GM12801 (cell line): ENCODE measurements at regions not wholly inside any gene's neighbourhood (a gene's known extent, or its start where the extent isn't known, plus 50 kb on each side); places are given as distances from the start of the nearest gene placed in this dataset.

ENCODE experiments used
- TF ChIP-seq, protein P1 (sequence below): IDR thresholded peaks from one replicate; pipeline ENCODE4 v1.5.1; 2011; ENCODE audit warnings: control low read depth; ENCODE audit not compliant: insufficient read length; ENCODE audit errors: extremely low read depth

GRCh38 chr20:10940941-10941340 is 267.1 kb upstream of the JAG1 start:
- TF ChIP-seq, protein P1, sequence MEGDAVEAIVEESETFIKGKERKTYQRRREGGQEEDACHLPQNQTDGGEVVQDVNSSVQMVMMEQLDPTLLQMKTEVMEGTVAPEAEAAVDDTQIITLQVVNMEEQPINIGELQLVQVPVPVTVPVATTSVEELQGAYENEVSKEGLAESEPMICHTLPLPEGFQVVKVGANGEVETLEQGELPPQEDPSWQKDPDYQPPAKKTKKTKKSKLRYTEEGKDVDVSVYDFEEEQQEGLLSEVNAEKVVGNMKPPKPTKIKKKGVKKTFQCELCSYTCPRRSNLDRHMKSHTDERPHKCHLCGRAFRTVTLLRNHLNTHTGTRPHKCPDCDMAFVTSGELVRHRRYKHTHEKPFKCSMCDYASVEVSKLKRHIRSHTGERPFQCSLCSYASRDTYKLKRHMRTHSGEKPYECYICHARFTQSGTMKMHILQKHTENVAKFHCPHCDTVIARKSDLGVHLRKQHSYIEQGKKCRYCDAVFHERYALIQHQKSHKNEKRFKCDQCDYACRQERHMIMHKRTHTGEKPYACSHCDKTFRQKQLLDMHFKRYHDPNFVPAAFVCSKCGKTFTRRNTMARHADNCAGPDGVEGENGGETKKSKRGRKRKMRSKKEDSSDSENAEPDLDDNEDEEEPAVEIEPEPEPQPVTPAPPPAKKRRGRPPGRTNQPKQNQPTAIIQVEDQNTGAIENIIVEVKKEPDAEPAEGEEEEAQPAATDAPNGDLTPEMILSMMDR = no peak

GRCh38 chr20:10943686-10944265 is 270.0 kb upstream of the JAG1 start:
- TF ChIP-seq, protein P1 = no peak

GRCh38 chr20:10946124-10946880 is 272.5 kb upstream of the JAG1 start:
- TF ChIP-seq, protein P1 = no peak

GRCh38 chr20:10947726-10948125 is 273.9 kb upstream of the JAG1 start:
- TF ChIP-seq, protein P1 = no peak

DNA sequence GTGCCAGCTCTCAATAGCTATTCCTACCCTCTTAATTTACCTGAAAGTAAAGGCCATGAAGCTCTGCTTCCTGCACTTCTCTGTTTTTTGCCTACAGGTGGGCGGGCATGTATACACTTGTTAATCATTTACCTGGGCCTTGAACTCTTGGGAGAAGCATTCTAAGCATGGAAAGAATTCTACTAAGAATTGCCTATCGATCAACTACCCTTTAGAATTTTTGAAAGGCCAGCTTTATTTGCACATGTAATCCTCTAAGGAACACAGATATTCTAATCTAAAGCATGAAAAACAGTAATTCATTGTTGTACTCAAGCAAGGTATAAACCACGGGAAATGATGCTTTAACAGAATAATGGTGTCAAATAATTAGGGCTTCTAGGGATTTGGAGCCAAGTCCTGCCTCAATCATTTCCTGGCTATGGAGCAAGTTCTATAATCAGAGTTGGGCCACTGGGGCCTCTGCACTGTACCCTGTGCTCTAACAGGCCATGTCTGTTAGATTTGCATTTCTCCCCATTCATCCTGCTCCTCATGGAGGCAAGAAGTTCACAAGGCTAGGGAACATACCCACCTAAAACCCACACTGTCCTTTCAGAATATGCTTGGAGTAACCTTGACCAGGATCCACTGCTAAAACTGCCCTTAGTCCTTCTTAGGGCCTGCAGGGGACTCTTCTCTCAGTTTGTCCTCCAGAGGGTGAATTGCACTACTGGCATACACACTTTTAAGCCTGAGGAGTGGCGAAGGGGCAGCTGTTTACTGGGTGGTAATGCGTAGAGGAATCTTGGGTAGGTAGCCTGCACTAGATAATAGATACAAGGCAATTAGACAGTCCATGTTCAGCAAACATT is 276.4 kb upstream of the JAG1 start:
- TF ChIP-seq, protein P1 = no peak

GRCh38 chr20:10951216-10951615 is 277.4 kb upstream of the JAG1 start:
- TF ChIP-seq, protein P1 = no peak

DNA sequence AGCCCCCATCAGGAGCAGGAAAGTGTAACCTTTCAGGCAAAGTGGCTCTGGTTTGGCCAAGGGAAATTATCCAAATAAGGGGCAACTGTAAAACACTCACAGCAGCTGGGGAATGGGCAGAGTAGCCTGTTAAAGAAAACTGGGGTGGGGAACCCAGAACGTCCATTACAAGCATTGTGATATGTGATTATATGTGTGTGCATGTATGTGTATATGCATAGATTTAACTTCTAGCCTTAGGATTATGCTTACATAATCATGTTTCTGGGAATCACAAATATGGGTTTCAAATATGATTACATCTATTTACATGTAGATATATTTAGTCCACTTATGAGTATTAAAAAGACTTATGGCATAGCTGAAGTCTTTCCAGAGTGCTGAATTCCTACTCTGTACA is 278.1 kb upstream of the JAG1 start:
- TF ChIP-seq, protein P1 = no peak
